SU-DHL-6 (cell line): ENCODE measurements at regions not wholly inside any gene's neighbourhood (a gene's known extent, or its start where the extent isn't known, plus 50 kb on each side); places are given as distances from the start of the nearest gene placed in this dataset.

Experiments used
- H2AFZ ChIP-seq: fragments of 200-600 bp; sonication (generic); 2 replicates; pipeline ENCODE4 v1.6.1; 2014; ENCODE audit warnings: low read depth, mild to moderate bottlenecking, moderate library complexity, mixed read lengths, antibody characterized with exemption, low read length; ENCODE audit not compliant: severe bottlenecking
- H3F3A ChIP-seq: fragments of 200-600 bp; shearing (Covaris generic); 2 replicates; pipeline ENCODE4 v1.6.0; 2016; ENCODE audit warnings: antibody characterized with exemption, mild to moderate bottlenecking; ENCODE audit not compliant: insufficient read depth
- H3K27ac ChIP-seq: fragments of 200-600 bp; sonication (generic); 2 replicates; pipeline ENCODE4 v1.5.1; 2016; ENCODE audit warnings: low read depth, mild to moderate bottlenecking, low read length, moderate library complexity, mixed read lengths
- H3K27me3 ChIP-seq: fragments of 200-600 bp; sonication (generic), shearing (Covaris generic); 2 replicates; pipeline ENCODE4 v1.6.0; 2014; ENCODE audit warnings: mild to moderate bottlenecking, low read length
- H3K36me3 ChIP-seq: fragments of 200-600 bp; sonication (generic); 2 replicates; pipeline ENCODE4 v1.6.1; 2014; ENCODE audit warnings: mild to moderate bottlenecking, low read length, mixed read lengths
- H3K4me2 ChIP-seq: fragments of 300-600, 200-600 bp; shearing (Covaris generic), sonication (generic); 2 replicates; pipeline ENCODE4 v1.6.0; 2014; ENCODE audit warnings: low read length, low read depth, mild to moderate bottlenecking; ENCODE audit not compliant: poor library complexity, severe bottlenecking
- H3K4me3 ChIP-seq: fragments of 200-600 bp; sonication (generic); 2 replicates; pipeline ENCODE4 v1.5.1; 2014; ENCODE audit warnings: antibody characterized with exemption, low read length, mild to moderate bottlenecking, mixed read lengths; ENCODE audit not compliant: insufficient read depth, poor library complexity, severe bottlenecking
- H3K79me2 ChIP-seq: fragments of 200-600 bp; sonication (generic); 2 replicates; pipeline ENCODE4 v1.6.1; 2014; ENCODE audit warnings: mild to moderate bottlenecking, low read length, moderate library complexity; ENCODE audit not compliant: insufficient read depth
- H3K9ac ChIP-seq: fragments of 200-600 bp; sonication (generic); 2 replicates; pipeline ENCODE4 v1.7.0; 2014; ENCODE audit warnings: mild to moderate bottlenecking, low read length
- H3K9me2 ChIP-seq: fragments of 200-600 bp; sonication (generic); replicated peaks from 2 replicates; pipeline ENCODE4 v1.6.1; 2014; ENCODE audit warnings: low read length; ENCODE audit not compliant: insufficient read depth
- H3K9me3 ChIP-seq: fragments of 200-600 bp; sonication (generic); 2 replicates; pipeline ENCODE4 v1.6.1; 2014; ENCODE audit warnings: low read length, mixed read lengths; ENCODE audit not compliant: insufficient read depth
- H4K20me1 ChIP-seq: fragments of 200-600 bp; sonication (generic); 2 replicates; pipeline ENCODE4 v1.6.1; 2014; ENCODE audit warnings: low read depth, mild to moderate bottlenecking, antibody characterized with exemption, low read length, moderate library complexity, mixed read lengths
- CTCF ChIP-seq: fragments of 200-600 bp; sonication (generic); IDR thresholded peaks from one replicate; pipeline ENCODE4 v1.5.1; 2017; ENCODE audit warnings: antibody characterized with exemption, mild to moderate bottlenecking, low read length, moderate library complexity; ENCODE audit not compliant: insufficient read depth, poor library complexity, severe bottlenecking
- EZH2phosphoT487 ChIP-seq: fragments of 200-600 bp; sonication (generic), shearing (Covaris generic); conservative IDR thresholded peaks from 2 replicates; pipeline ENCODE4 v1.6.1; 2018; ENCODE audit warnings: mild to moderate bottlenecking, antibody characterized with exemption, low read length, moderate library complexity, mixed read lengths

GRCh38 chr1:29396438-29397255 lies 160.3 kb downstream of the PTPRU start:
- TF ChIP-seq EZH2phosphoT487 (no peak), CTCF (no peak)
- H3K36me3 ChIP-seq = no peaks in the 10 kb centered on the region
- H3K9me3 ChIP-seq = no peaks in the 10 kb centered on the region

DNA sequence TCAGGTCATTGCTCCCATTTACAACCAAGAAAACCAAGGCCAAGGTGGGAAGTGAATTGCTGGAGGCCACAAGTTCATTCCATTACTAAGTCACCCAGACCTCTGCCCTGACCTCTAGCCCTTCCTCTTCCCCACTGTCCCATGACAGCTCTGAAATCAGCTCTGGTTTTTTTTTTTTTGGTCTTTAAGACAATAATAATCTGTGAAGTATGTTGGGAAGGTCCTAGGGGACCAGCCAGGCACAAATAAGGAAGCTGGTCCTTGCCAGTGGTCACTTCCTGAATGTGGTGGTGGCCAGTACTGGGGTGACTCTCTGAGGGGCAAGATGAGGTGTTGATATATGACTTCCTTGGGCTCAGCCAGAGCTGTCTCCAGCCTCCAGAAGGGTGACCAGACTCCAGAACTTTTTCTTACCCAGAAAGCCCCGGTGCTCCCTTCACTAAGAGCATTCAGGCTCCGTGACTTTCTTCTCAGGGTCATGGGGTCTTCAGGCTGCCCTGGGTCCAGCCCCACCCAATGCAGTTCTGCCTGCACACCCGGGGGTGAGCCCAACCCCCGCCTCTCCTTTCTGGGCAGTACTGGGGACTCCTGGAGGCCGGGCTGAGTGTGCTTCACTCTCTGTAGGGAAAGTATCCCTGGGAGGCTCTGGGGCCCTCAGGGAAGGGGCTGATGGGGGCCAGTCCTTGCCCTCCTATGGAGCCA lies 159.6 kb downstream of the PTPRU start:
- no peaks in the 10 kb centered on the region for H4K20me1 ChIP-seq
- H3K9me2 ChIP-seq = no peaks in the 10 kb centered on the region
- no peak overlapping the region for H2AFZ ChIP-seq
- no peak overlapping the region for H3K27ac ChIP-seq
- no peak overlapping the region for H3K9ac ChIP-seq
- H3K79me2 ChIP-seq = no peaks in the 10 kb centered on the region
- TF ChIP-seq EZH2phosphoT487 (no peak), CTCF (no peak)
- H3F3A ChIP-seq = no peaks in the 10 kb centered on the region
- no peak overlapping the region for H3K4me3 ChIP-seq
- no peaks in the 10 kb centered on the region for H3K27me3 ChIP-seq
- no peak overlapping the region for H3K4me2 ChIP-seq
- H3K9me3 ChIP-seq = no peaks in the 10 kb centered on the region
- no peaks in the 10 kb centered on the region for H3K36me3 ChIP-seq

More at GRCh38 chr1:29396438-29397255, 160.3 kb downstream of the PTPRU start:
- Histone ChIP-seq H3K4me2 (no peak overlapping the region), H3K9me2 (no peaks in the 10 kb centered on the region), H3K27ac (no peak overlapping the region), H3K4me3 (no peak overlapping the region), H2AFZ (no peak overlapping the region), H3F3A (no peaks in the 10 kb centered on the region), H3K9ac (no peak overlapping the region), H3K27me3 (no peaks in the 10 kb centered on the region), H4K20me1 (no peaks in the 10 kb centered on the region), H3K79me2 (no peaks in the 10 kb centered on the region)

DNA sequence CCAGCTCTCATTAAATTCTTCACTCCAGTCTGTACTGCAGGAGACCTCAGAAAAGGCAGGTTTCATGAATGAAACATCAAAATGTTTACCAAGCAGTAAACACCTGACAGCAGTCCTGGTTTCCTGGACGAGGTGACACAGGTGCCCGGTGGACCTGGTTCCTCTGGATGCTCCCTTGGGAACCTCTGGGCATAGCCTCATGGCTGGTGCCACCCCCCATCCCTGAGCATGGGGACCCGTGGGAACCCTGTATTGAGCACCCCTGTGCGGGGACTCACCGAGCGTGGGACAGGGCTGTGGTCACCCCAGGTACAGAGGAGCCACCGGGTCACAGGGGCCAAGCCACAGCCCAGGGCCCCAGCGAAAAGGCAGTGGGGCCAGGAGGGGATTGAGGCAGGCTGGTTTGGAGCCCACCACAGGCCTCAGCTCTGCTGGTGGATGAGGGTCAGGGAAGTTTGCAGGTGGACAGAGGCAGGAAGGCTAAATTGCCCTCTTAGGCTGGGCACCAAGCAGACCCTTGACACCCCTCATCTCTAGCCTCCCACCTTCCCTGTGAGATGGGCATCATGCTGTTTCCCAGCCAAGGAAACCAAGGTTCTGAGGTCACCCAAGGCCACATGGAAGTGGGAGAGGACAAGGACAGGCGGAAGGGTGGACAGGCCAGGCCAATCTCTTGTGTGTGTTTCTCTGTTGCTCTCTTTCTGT lies 158.4 kb downstream of the PTPRU start:
- Histone ChIP-seq H3K9ac (no peak overlapping the region), H3K27me3 (no peaks in the 10 kb centered on the region), H3K4me2 (no peak overlapping the region), H3F3A (no peaks in the 10 kb centered on the region), H3K9me2 (no peaks in the 10 kb centered on the region), H4K20me1 (no peaks in the 10 kb centered on the region), H2AFZ (no peak overlapping the region), H3K79me2 (no peaks in the 10 kb centered on the region), H3K36me3 (no peaks in the 10 kb centered on the region), H3K27ac (no peak overlapping the region), H3K9me3 (no peaks in the 10 kb centered on the region), H3K4me3 (no peak overlapping the region)
- no peak for TF ChIP-seq EZH2phosphoT487
- no peak for TF ChIP-seq CTCF
